ENCODE measurements at regions not wholly inside any gene's neighbourhood (a gene's known extent, or its start where the extent isn't known, plus 50 kb on each side); places are given as distances from the start of the nearest gene placed in this dataset.

- DNase-seq (ENCODE audit: low read depth) = no peak
- CTCF ChIA-PET = no interaction called here
- Histone ChIP-seq H3K36me3 (ENCODE audit: control insufficient read depth, insufficient read depth, low read length) (no peaks in the 10 kb centered on the region), H3K4me3 (ENCODE audit: low read depth, low read length) (no peak overlapping the region), H3K27me3 (ENCODE audit: control insufficient read depth, insufficient read depth, low read length) (no peaks in the 10 kb centered on the region)
- POLR2A ChIA-PET = no interaction called here
- TF ChIP-seq CTCF (IDR thresholded peaks at IDR 0.05; ENCODE audit: insufficient read depth, low read depth, low read length) = no peak
Measured at GRCh38 chr7:138307633-138308032, 152.4 kb upstream of the TRIM24 start.

GRCh38 chr7:138308136-138308535, 151.9 kb upstream of the TRIM24 start:
- Histone ChIP-seq H3K4me3 (ENCODE audit: low read depth, low read length) (no peak overlapping the region), H3K36me3 (ENCODE audit: control insufficient read depth, insufficient read depth, low read length) (no peaks in the 10 kb centered on the region), H3K27me3 (ENCODE audit: control insufficient read depth, insufficient read depth, low read length) (no peaks in the 10 kb centered on the region)
- TF ChIP-seq CTCF (IDR thresholded peaks at IDR 0.05; ENCODE audit: insufficient read depth, low read depth, low read length) = no peak
- POLR2A ChIA-PET = no interaction called here
- CTCF ChIA-PET = no interaction called here
- no peak for DNase-seq (ENCODE audit: low read depth)

- no peak for DNase-seq (ENCODE audit: low read depth)
- POLR2A ChIA-PET = no interaction called here
- no peak for TF ChIP-seq CTCF (IDR thresholded peaks at IDR 0.05; ENCODE audit: insufficient read depth, low read depth, low read length)
- CTCF ChIA-PET = no interaction called here
- H3K36me3 ChIP-seq (ENCODE audit: control insufficient read depth, insufficient read depth, low read length) = no peaks in the 10 kb centered on the region
- H3K4me3 ChIP-seq (ENCODE audit: low read depth, low read length) = no peak overlapping the region
- no peaks in the 10 kb centered on the region for H3K27me3 ChIP-seq (ENCODE audit: control insufficient read depth, insufficient read depth, low read length)
Measured at GRCh38 chr7:138309186-138309585, 150.9 kb upstream of the TRIM24 start.

- no peaks in the 10 kb centered on the region for H3K36me3 ChIP-seq (ENCODE audit: control insufficient read depth, insufficient read depth, low read length)
- TF ChIP-seq CTCF (IDR thresholded peaks at IDR 0.05; ENCODE audit: insufficient read depth, low read depth, low read length) = no peak
- POLR2A ChIA-PET = no interaction called here
- no peak for DNase-seq (ENCODE audit: low read depth)
- H3K27me3 ChIP-seq (ENCODE audit: control insufficient read depth, insufficient read depth, low read length) = no peaks in the 10 kb centered on the region
- CTCF ChIA-PET = no interaction called here
- no peak overlapping the region for H3K4me3 ChIP-seq (ENCODE audit: low read depth, low read length)
Measured at GRCh38 chr7:138313829-138314178, 146.3 kb upstream of the TRIM24 start.

GRCh38 chr7:138316421-138317043, 143.5 kb upstream of the TRIM24 start:
- no peak for DNase-seq (ENCODE audit: low read depth)
- POLR2A ChIA-PET = no interaction called here
- CTCF ChIA-PET = no interaction called here
- no peak overlapping the region for H3K4me3 ChIP-seq (ENCODE audit: low read depth, low read length)
- no peaks in the 10 kb centered on the region for H3K27me3 ChIP-seq (ENCODE audit: control insufficient read depth, insufficient read depth, low read length)
- no peak for TF ChIP-seq CTCF (IDR thresholded peaks at IDR 0.05; ENCODE audit: insufficient read depth, low read depth, low read length)
- H3K36me3 ChIP-seq (ENCODE audit: control insufficient read depth, insufficient read depth, low read length) = no peaks in the 10 kb centered on the region

All from BJ (cell line).